ENCODE measurements at regions not wholly inside any gene's neighbourhood (a gene's known extent, or its start where the extent isn't known, plus 50 kb on each side); places are given as distances from the start of the nearest gene placed in this dataset.
"Not testable (repeated sequence)": the region's sequence is repeated elsewhere in the genome, so short reads cannot be mapped to it uniquely, and the experiment has no call there.

GRCh38 chr20:43382135-43382534 is 75.6 kb upstream of the SRSF6 start:
- TF ChIP-seq CTCF (IDR thresholded peaks at IDR 0.05; ENCODE audit: poor library complexity, severe bottlenecking); POLR2AphosphoS5 (IDR thresholded peaks at IDR 0.05); EP300 (conservative IDR thresholded peaks at IDR 0.05; ENCODE audit: poor library complexity, severe bottlenecking); REST (IDR thresholded peaks at IDR 0.05; ENCODE audit: borderline replicate concordance); TAF1 (IDR thresholded peaks at IDR 0.05; ENCODE audit: low read depth); MXI1 (conservative IDR thresholded peaks at IDR 0.05; ENCODE audit: poor library complexity, severe bottlenecking); EZH2 (IDR thresholded peaks at IDR 0.05; ENCODE audit: borderline replicate concordance, insufficient read depth, low read length, poor library complexity, severe bottlenecking): not testable (repeated sequence)

All from neural cell (in vitro differentiated cells).